GM21526 (cell line): ENCODE measurements at regions not wholly inside any gene's neighbourhood (a gene's known extent, or its start where the extent isn't known, plus 50 kb on each side); places are given as distances from the start of the nearest gene placed in this dataset.

Experiments
- ATAC-seq: cut with Tn5 transposase; IDR thresholded peaks from one replicate; pipeline ENCODE4 v1.9.1; 2021; ENCODE audit warnings: moderate library complexity; ENCODE audit not compliant: unreplicated experiment, low FRiP score

- ATAC-seq, result no peak
Measured at GRCh38 chr4:171203425-171203824, 609.8 kb upstream of the GALNTL6 start.

GRCh38 chr4:171202908-171203307 lies 610.3 kb upstream of the GALNTL6 start:
- ATAC-seq, result no peak

GRCh38 chr4:171186700-171187099 lies 626.5 kb upstream of the GALNTL6 start:
- ATAC-seq, result no peak

- ATAC-seq, result no peak
Measured at GRCh38 chr4:171181090-171181489, 632.1 kb upstream of the GALNTL6 start.

- ATAC-seq, result no peak
Measured at GRCh38 chr4:171170671-171171070, 642.5 kb upstream of the GALNTL6 start.

GRCh38 chr4:171169396-171169795 lies 643.8 kb upstream of the GALNTL6 start:
- ATAC-seq, result no peak

- ATAC-seq, result no peak
Measured at GRCh38 chr4:171162478-171162877, 650.7 kb upstream of the GALNTL6 start.

- no peak for ATAC-seq
Measured at GRCh38 chr4:171157462-171158082, 655.6 kb upstream of the GALNTL6 start.

GRCh38 chr4:171142639-171143038 lies 670.6 kb upstream of the GALNTL6 start:
- no peak for ATAC-seq

- no peak for ATAC-seq
Measured at GRCh38 chr4:171142045-171142444, 671.2 kb upstream of the GALNTL6 start.

GRCh38 chr4:171130256-171130801 lies 682.9 kb upstream of the GALNTL6 start:
- no peak for ATAC-seq

GRCh38 chr4:171118091-171118490 lies 695.1 kb upstream of the GALNTL6 start:
- ATAC-seq, result no peak

- no peak for ATAC-seq
Measured at GRCh38 chr4:171117457-171117856, 695.7 kb upstream of the GALNTL6 start.

GRCh38 chr4:171101845-171102244 lies 711.4 kb upstream of the GALNTL6 start:
- no peak for ATAC-seq

- no peak for ATAC-seq
Measured at GRCh38 chr4:171087089-171087488, 726.1 kb upstream of the GALNTL6 start.

GRCh38 chr4:171067422-171067821 lies 745.8 kb upstream of the GALNTL6 start:
- ATAC-seq, result no peak

- no peak for ATAC-seq
Measured at GRCh38 chr4:171049380-171049779, 763.8 kb upstream of the GALNTL6 start.

GRCh38 chr4:171042989-171043524 lies 770.1 kb upstream of the GALNTL6 start:
- ATAC-seq, result no peak

GRCh38 chr4:171035909-171036308 lies 777.3 kb upstream of the GALNTL6 start:
- ATAC-seq, result no peak

- no peak for ATAC-seq
Measured at GRCh38 chr4:171031338-171031737, 781.9 kb upstream of the GALNTL6 start.

GRCh38 chr4:171025776-171026175 lies 787.4 kb upstream of the GALNTL6 start:
- no peak for ATAC-seq

- no peak for ATAC-seq
Measured at GRCh38 chr4:171025343-171025742, 787.9 kb upstream of the GALNTL6 start.
